ENCODE measurements at regions not wholly inside any gene's neighbourhood (a gene's known extent, or its start where the extent isn't known, plus 50 kb on each side); places are given as distances from the start of the nearest gene placed in this dataset.

- 93 to 94% methylated on average over 1 of the region's 1 CpG for WGBS, 2 donors
- Histone ChIP-seq H3K27ac (ENCODE audit: low read depth in 2 of 2, low read length in 1 of 2) (no peak overlapping the region), H3K27me3 (ENCODE audit: control insufficient read depth in 1 of 2, insufficient read depth in 2 of 2, low read length in 2 of 2) (no peaks in the 10 kb centered on the region)
These were observed 481.9 kb downstream of the UTRN start for GRCh38 chr6:144767051-144767450.

GRCh38 chr6:144768551-144769075 lies 483.5 kb downstream of the UTRN start:
- no peaks in the 10 kb centered on the region for H3K9me3 ChIP-seq (ENCODE audit: control insufficient read depth in 2 of 2, insufficient read depth in 1 of 2, low read depth in 1 of 2, low read length in 1 of 2)
- no peaks in the 10 kb centered on the region for H3K4me1 ChIP-seq (ENCODE audit: control insufficient read depth in 2 of 2, insufficient read depth in 2 of 2, low read length in 1 of 2)
- peaks cover 0 to 2% of the 10 kb centered on the region in 2 donors for H3K36me3 ChIP-seq (ENCODE audit: control insufficient read depth in 2 of 2, insufficient read depth in 2 of 2, low read length in 1 of 2)
- H3K27ac ChIP-seq (ENCODE audit: low read depth in 2 of 2, low read length in 1 of 2), result no peak overlapping the region
- no peaks in the 10 kb centered on the region for H3K27me3 ChIP-seq (ENCODE audit: control insufficient read depth in 1 of 2, insufficient read depth in 2 of 2, low read length in 2 of 2)
- no peak overlapping the region for H3K4me3 ChIP-seq (ENCODE audit: low read depth in 1 of 2, low read length in 2 of 2)

More at GRCh38 chr6:144767051-144767450, 481.9 kb downstream of the UTRN start:
- H3K36me3 ChIP-seq (ENCODE audit: control insufficient read depth in 2 of 2, insufficient read depth in 2 of 2, low read length in 1 of 2), result no peaks in the 10 kb centered on the region
- H3K4me3 ChIP-seq (ENCODE audit: low read depth in 1 of 2, low read length in 2 of 2), result no peak overlapping the region
- H3K9me3 ChIP-seq (ENCODE audit: control insufficient read depth in 2 of 2, insufficient read depth in 1 of 2, low read depth in 1 of 2, low read length in 1 of 2), result no peaks in the 10 kb centered on the region
- H3K4me1 ChIP-seq (ENCODE audit: control insufficient read depth in 2 of 2, insufficient read depth in 2 of 2, low read length in 1 of 2), result no peaks in the 10 kb centered on the region

- H3K9me3 ChIP-seq (ENCODE audit: control insufficient read depth in 2 of 2, insufficient read depth in 1 of 2, low read depth in 1 of 2, low read length in 1 of 2), result no peaks in the 10 kb centered on the region
- H3K4me1 ChIP-seq (ENCODE audit: control insufficient read depth in 2 of 2, insufficient read depth in 2 of 2, low read length in 1 of 2), result no peaks in the 10 kb centered on the region
- H3K27me3 ChIP-seq (ENCODE audit: control insufficient read depth in 1 of 2, insufficient read depth in 2 of 2, low read length in 2 of 2), result no peaks in the 10 kb centered on the region
- no peak overlapping the region for H3K4me3 ChIP-seq (ENCODE audit: low read depth in 1 of 2, low read length in 2 of 2)
- WGBS, 2 donors, result 36 to 50% methylated on average over 3 of the region's 3 CpGs
- peaks cover 0 to 2% of the 10 kb centered on the region in 2 donors for H3K36me3 ChIP-seq (ENCODE audit: control insufficient read depth in 2 of 2, insufficient read depth in 2 of 2, low read length in 1 of 2)
- no peak overlapping the region for H3K27ac ChIP-seq (ENCODE audit: low read depth in 2 of 2, low read length in 1 of 2)
These were observed 484.0 kb downstream of the UTRN start for GRCh38 chr6:144769142-144769541.

GRCh38 chr6:144776031-144776819 lies 491.1 kb downstream of the UTRN start:
- Histone ChIP-seq H3K4me3 (ENCODE audit: low read depth in 1 of 2, low read length in 2 of 2) (no peak overlapping the region), H3K36me3 (ENCODE audit: control insufficient read depth in 2 of 2, insufficient read depth in 2 of 2, low read length in 1 of 2) (peaks cover 0 to 4% of the 10 kb centered on the region in 2 donors), H3K27me3 (ENCODE audit: control insufficient read depth in 1 of 2, insufficient read depth in 2 of 2, low read length in 2 of 2) (no peaks in the 10 kb centered on the region), H3K4me1 (ENCODE audit: control insufficient read depth in 2 of 2, insufficient read depth in 2 of 2, low read length in 1 of 2) (no peaks in the 10 kb centered on the region), H3K27ac (ENCODE audit: low read depth in 2 of 2, low read length in 1 of 2) (no peak overlapping the region), H3K9me3 (ENCODE audit: control insufficient read depth in 2 of 2, insufficient read depth in 1 of 2, low read depth in 1 of 2, low read length in 1 of 2) (no peaks in the 10 kb centered on the region)
- 94 to 98% methylated on average over 6 of the region's 6 CpGs for WGBS, 2 donors

GRCh38 chr6:144777249-144777648 lies 492.1 kb downstream of the UTRN start:
- Histone ChIP-seq H3K36me3 (ENCODE audit: control insufficient read depth in 2 of 2, insufficient read depth in 2 of 2, low read length in 1 of 2) (peaks cover 0 to 4% of the 10 kb centered on the region in 2 donors), H3K27ac (ENCODE audit: low read depth in 2 of 2, low read length in 1 of 2) (no peak overlapping the region), H3K4me3 (ENCODE audit: low read depth in 1 of 2, low read length in 2 of 2) (no peak overlapping the region), H3K9me3 (ENCODE audit: control insufficient read depth in 2 of 2, insufficient read depth in 1 of 2, low read depth in 1 of 2, low read length in 1 of 2) (no peaks in the 10 kb centered on the region), H3K4me1 (ENCODE audit: control insufficient read depth in 2 of 2, insufficient read depth in 2 of 2, low read length in 1 of 2) (no peaks in the 10 kb centered on the region), H3K27me3 (ENCODE audit: control insufficient read depth in 1 of 2, insufficient read depth in 2 of 2, low read length in 2 of 2) (no peaks in the 10 kb centered on the region)

GRCh38 chr6:144778056-144778455 lies 492.9 kb downstream of the UTRN start:
- Histone ChIP-seq H3K4me3 (ENCODE audit: low read depth in 1 of 2, low read length in 2 of 2) (no peak overlapping the region), H3K27me3 (ENCODE audit: control insufficient read depth in 1 of 2, insufficient read depth in 2 of 2, low read length in 2 of 2) (no peaks in the 10 kb centered on the region), H3K9me3 (ENCODE audit: control insufficient read depth in 2 of 2, insufficient read depth in 1 of 2, low read depth in 1 of 2, low read length in 1 of 2) (no peaks in the 10 kb centered on the region), H3K4me1 (ENCODE audit: control insufficient read depth in 2 of 2, insufficient read depth in 2 of 2, low read length in 1 of 2) (no peaks in the 10 kb centered on the region), H3K36me3 (ENCODE audit: control insufficient read depth in 2 of 2, insufficient read depth in 2 of 2, low read length in 1 of 2) (peaks cover 0 to 4% of the 10 kb centered on the region in 2 donors), H3K27ac (ENCODE audit: low read depth in 2 of 2, low read length in 1 of 2) (no peak overlapping the region)
- WGBS, 2 donors, result 87 to 89% methylated on average over 2 of the region's 2 CpGs

GRCh38 chr6:144778773-144779492 lies 493.8 kb downstream of the UTRN start:
- Histone ChIP-seq H3K9me3 (ENCODE audit: control insufficient read depth in 2 of 2, insufficient read depth in 1 of 2, low read depth in 1 of 2, low read length in 1 of 2) (no peaks in the 10 kb centered on the region), H3K4me3 (ENCODE audit: low read depth in 1 of 2, low read length in 2 of 2) (no peak overlapping the region), H3K27ac (ENCODE audit: low read depth in 2 of 2, low read length in 1 of 2) (no peak overlapping the region), H3K36me3 (ENCODE audit: control insufficient read depth in 2 of 2, insufficient read depth in 2 of 2, low read length in 1 of 2) (peaks cover 0 to 2% of the 10 kb centered on the region in 2 donors), H3K4me1 (ENCODE audit: control insufficient read depth in 2 of 2, insufficient read depth in 2 of 2, low read length in 1 of 2) (no peaks in the 10 kb centered on the region), H3K27me3 (ENCODE audit: control insufficient read depth in 1 of 2, insufficient read depth in 2 of 2, low read length in 2 of 2) (no peaks in the 10 kb centered on the region)
- WGBS, 2 donors, result 94 to 98% methylated on average over 1 of the region's 1 CpG

GRCh38 chr6:144781836-144782235 lies 496.7 kb downstream of the UTRN start:
- 81 to 87% methylated on average over 3 of the region's 3 CpGs for WGBS, 2 donors
- H3K27me3 ChIP-seq (ENCODE audit: control insufficient read depth in 1 of 2, insufficient read depth in 2 of 2, low read length in 2 of 2), result no peaks in the 10 kb centered on the region
- no peaks in the 10 kb centered on the region for H3K4me1 ChIP-seq (ENCODE audit: control insufficient read depth in 2 of 2, insufficient read depth in 2 of 2, low read length in 1 of 2)
- H3K9me3 ChIP-seq (ENCODE audit: control insufficient read depth in 2 of 2, insufficient read depth in 1 of 2, low read depth in 1 of 2, low read length in 1 of 2), result no peaks in the 10 kb centered on the region
- no peak overlapping the region for H3K27ac ChIP-seq (ENCODE audit: low read depth in 2 of 2, low read length in 1 of 2)
- no peak overlapping the region for H3K4me3 ChIP-seq (ENCODE audit: low read depth in 1 of 2, low read length in 2 of 2)
- no peaks in the 10 kb centered on the region for H3K36me3 ChIP-seq (ENCODE audit: control insufficient read depth in 2 of 2, insufficient read depth in 2 of 2, low read length in 1 of 2)

GRCh38 chr6:144782634-144783033 lies 497.5 kb downstream of the UTRN start:
- Histone ChIP-seq H3K4me1 (ENCODE audit: control insufficient read depth in 2 of 2, insufficient read depth in 2 of 2, low read length in 1 of 2) (no peaks in the 10 kb centered on the region), H3K4me3 (ENCODE audit: low read depth in 1 of 2, low read length in 2 of 2) (no peak overlapping the region), H3K27me3 (ENCODE audit: control insufficient read depth in 1 of 2, insufficient read depth in 2 of 2, low read length in 2 of 2) (no peaks in the 10 kb centered on the region), H3K27ac (ENCODE audit: low read depth in 2 of 2, low read length in 1 of 2) (no peak overlapping the region), H3K9me3 (ENCODE audit: control insufficient read depth in 2 of 2, insufficient read depth in 1 of 2, low read depth in 1 of 2, low read length in 1 of 2) (no peaks in the 10 kb centered on the region), H3K36me3 (ENCODE audit: control insufficient read depth in 2 of 2, insufficient read depth in 2 of 2, low read length in 1 of 2) (no peaks in the 10 kb centered on the region)
- 88 to 89% methylated on average over 6 of the region's 6 CpGs for WGBS, 2 donors
